Muscle layer of colon (tissue), 2 donors: ENCODE measurements at regions not wholly inside any gene's neighbourhood (a gene's known extent, or its start where the extent isn't known, plus 50 kb on each side); places are given as distances from the start of the nearest gene placed in this dataset.

ENCODE experiments used
- H3K27ac ChIP-seq: one replicate; pipeline ENCODE4 v1.7.0; 2013; ENCODE audit warnings: low read depth, mild to moderate bottlenecking, low read length, moderate library complexity
- H3K27me3 ChIP-seq, 2 donors: one replicate each; pipeline ENCODE4 v1.7.0; 2013; ENCODE audit warnings: low read length in 2 of 2, mild to moderate bottlenecking in 2 of 2; ENCODE audit not compliant: insufficient read depth in 2 of 2, control insufficient read depth in 1 of 2
- H3K36me3 ChIP-seq: one replicate; pipeline ENCODE4 v1.7.0; 2013; ENCODE audit warnings: mild to moderate bottlenecking, low read length; ENCODE audit not compliant: insufficient read depth
- H3K4me1 ChIP-seq: one replicate; pipeline ENCODE4 v1.7.0; 2013; ENCODE audit warnings: mild to moderate bottlenecking, low read length; ENCODE audit not compliant: insufficient read depth
- H3K4me3 ChIP-seq, 2 donors: one replicate each; pipeline ENCODE4 v1.7.0; 2013; ENCODE audit warnings: low read length in 2 of 2, low read depth in 1 of 2, mild to moderate bottlenecking in 1 of 2, moderate library complexity in 1 of 2
- H3K9ac ChIP-seq: one replicate; pipeline ENCODE4 v1.7.0; 2013; ENCODE audit warnings: low read length
- H3K9me3 ChIP-seq: one replicate; pipeline ENCODE4 v1.7.0; 2013; ENCODE audit warnings: mild to moderate bottlenecking, low read length
- donor health status: abdominal sarcoma.
- donor health status: Adenocarcinoma of cecum.

DNA sequence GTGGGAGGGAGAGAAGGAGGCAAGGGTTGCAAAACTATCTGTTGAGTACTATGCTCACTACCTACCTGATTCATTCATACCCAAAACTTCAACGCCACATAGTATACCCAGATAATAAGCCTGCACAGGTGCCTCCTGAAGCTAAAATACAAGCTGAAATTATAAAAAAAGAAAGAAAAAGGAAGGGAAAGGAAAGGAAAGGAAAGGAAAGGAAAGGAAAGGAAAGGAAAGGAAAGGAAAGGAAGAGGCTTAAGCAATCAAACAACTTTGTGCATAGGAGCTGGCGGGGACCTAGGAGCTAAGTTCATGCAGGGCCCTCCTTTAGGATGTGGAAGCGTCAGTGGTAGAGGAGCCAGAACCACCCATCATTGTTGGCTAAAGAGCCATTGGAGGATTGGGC lies 108.9 kb upstream of the SYNDIG1 start:
- Histone ChIP-seq H3K27ac (no peak overlapping the region), H3K36me3 (no peaks in the 10 kb centered on the region), H3K27me3 (no peaks in the 10 kb centered on the region)

DNA sequence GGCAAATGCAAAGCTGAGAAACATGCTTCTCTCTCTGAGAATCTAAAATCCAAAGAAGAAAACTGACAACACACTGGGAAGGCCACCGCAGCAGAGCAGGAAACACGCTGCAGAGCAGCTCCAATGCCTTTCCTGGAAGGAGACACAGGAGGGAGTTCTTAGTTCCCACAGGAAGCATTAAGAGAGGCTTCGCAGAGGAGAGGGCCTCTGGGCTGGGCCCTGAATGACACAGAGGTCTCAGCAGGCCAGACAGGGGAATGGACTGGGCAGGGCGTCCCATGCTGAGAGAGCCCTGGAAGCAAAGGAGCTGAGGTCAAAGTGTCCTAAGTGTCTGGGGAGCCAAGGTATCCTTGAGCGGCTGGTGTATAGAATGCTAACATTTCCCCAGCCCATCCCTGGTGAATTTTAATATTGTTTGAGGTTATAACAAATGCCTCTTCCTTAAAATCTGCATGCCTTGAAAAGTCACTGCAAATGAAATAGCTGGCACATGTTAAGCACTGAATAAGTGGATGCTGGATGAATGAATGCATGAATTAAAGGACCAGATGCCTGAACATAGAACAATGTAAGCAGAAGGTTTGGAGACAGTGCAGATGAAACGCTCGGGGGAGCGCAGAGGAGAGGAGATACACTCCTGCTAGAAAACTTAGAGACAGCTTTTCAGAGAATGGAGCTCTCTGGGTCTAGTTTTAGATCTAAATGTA lies 110.0 kb upstream of the SYNDIG1 start:
- Histone ChIP-seq H3K4me3 (no peak overlapping the region), H3K9me3 (peaks cover 3% of the 10 kb centered on the region), H3K9ac (no peak overlapping the region), H3K27ac (no peak overlapping the region), H3K4me1 (no peaks in the 10 kb centered on the region), H3K27me3 (no peaks in the 10 kb centered on the region), H3K36me3 (no peaks in the 10 kb centered on the region)

More for the DNA sequence above, 108.9 kb upstream of the SYNDIG1 start:
- Histone ChIP-seq H3K9ac (no peak overlapping the region), H3K4me3 (no peak overlapping the region), H3K4me1 (no peaks in the 10 kb centered on the region), H3K9me3 (peaks cover 3% of the 10 kb centered on the region)

DNA sequence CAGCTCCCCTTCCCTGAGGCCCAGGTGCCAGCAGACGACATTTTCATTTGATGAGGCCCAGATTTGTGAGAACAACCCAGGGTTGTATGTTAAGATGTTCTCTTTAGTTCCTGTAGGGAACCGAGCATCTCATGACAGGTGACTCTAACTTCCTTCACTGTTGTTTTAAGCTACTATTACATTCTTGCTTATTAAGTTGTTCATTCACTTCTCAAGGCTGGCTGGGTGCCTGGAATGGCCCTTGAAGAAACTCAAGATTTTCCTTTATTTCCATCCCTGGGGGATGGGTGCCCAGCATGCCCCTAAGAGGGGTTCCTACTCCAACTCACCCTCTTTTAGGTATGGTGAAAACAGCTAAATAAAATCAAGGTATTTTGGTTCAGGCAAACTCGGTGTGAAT lies 111.5 kb upstream of the SYNDIG1 start:
- Histone ChIP-seq H3K27me3 (no peaks in the 10 kb centered on the region), H3K9me3 (peaks cover 3% of the 10 kb centered on the region), H3K9ac (no peak overlapping the region), H3K4me3 (no peak overlapping the region), H3K36me3 (no peaks in the 10 kb centered on the region), H3K4me1 (no peaks in the 10 kb centered on the region), H3K27ac (no peak overlapping the region)

DNA sequence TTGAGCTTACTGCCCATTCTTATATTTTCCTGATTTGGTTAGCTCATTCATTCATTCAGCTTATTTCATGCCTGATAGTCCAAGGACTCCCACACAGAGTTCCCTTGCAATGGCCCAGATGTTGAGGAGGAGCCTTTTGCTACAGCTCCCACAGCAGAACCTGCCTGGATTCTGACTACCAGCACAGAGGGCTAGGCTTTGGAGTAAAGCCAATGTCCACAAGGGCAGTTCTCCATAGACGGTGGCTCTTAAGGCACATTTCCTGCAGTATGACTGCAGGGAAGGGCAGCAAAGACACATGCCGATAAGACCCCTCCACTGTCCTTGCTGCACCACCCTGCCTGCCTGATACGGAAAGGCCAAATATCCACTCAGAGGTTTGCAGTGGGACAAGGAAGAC lies 112.3 kb upstream of the SYNDIG1 start:
- H3K4me3 ChIP-seq, result no peak overlapping the region
- H3K9ac ChIP-seq, result no peak overlapping the region
- no peaks in the 10 kb centered on the region for H3K4me1 ChIP-seq
- H3K9me3 ChIP-seq, result peaks cover under 1% of the 10 kb centered on the region
- H3K27me3 ChIP-seq, result no peaks in the 10 kb centered on the region
- H3K36me3 ChIP-seq, result no peaks in the 10 kb centered on the region
- no peak overlapping the region for H3K27ac ChIP-seq

DNA sequence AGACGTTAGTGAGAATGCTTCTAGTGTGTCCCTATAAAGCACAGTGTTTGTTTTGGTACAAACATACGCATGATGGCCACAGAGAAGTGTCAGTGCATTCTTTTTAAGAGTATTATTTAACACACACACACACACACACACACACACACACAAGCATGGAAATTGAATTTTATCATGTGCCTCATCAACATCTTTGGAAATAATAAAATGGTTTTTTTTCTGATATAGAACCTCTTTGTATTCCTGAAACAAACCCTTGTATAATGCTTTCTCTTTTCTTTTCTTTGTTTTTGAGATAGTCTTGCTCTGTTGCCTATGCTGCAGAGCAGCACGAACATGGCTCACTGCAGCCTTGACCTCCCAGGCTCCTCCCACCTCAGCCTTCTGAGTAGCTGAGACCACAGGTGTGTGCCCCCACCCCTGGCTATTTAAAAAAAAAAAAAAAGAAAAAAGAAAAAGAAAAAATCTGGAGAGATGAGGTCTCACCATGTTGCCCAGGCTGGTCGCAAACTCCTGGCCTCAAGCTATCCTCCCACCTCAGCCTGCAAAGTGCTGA lies 116.2 kb upstream of the SYNDIG1 start:
- no peak overlapping the region for H3K9ac ChIP-seq
- no peaks in the 10 kb centered on the region for H3K4me1 ChIP-seq
- H3K27me3 ChIP-seq, result no peaks in the 10 kb centered on the region
- H3K36me3 ChIP-seq, result no peaks in the 10 kb centered on the region
- H3K9me3 ChIP-seq, result no peaks in the 10 kb centered on the region
- H3K4me3 ChIP-seq, result no peak overlapping the region
- H3K27ac ChIP-seq, result no peak overlapping the region

DNA sequence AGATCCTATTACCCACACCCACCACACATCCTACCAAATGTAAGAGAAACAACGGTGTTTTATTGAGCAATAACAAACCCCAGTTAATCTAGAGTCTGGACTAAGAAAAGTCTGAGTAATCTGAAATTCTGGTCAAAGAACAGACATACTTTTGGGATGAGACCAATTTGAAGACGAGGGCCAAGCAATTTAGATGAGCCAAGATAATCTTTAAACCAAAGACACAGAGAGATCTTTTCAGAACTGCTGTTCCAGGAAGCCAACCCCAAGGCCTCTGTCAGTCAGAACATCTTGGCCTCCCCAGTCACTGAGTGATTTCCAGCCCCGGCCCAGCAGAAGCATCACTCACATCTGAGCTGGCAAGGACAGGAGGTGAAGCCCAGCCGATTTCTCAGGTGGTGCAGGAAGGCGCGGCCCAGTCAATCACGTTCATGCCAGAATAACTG lies 118.5 kb upstream of the SYNDIG1 start:
- no peak overlapping the region for H3K9ac ChIP-seq
- no peaks in the 10 kb centered on the region for H3K4me1 ChIP-seq
- H3K4me3 ChIP-seq, result no peak overlapping the region
- no peaks in the 10 kb centered on the region for H3K27me3 ChIP-seq
- H3K27ac ChIP-seq, result no peak overlapping the region
- H3K36me3 ChIP-seq, result no peaks in the 10 kb centered on the region
- H3K9me3 ChIP-seq, result no peaks in the 10 kb centered on the region

DNA sequence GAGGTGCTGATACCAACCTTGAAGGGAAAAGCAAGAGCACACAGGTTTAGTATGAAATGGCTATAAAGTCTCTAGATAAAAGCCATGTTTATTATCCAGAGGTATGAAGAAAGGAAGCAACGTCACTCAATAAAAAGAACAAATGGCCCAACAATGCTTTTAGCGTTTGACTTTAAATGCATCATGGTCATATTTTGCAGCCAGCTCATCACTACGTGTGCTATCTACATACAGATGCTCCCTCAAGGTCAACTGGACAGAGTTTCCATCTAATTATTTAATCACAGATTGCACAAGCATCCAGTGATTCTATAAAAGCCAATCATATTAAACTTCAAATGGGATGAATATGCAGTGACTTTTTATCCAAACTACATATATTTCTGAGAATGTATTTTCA lies 127.6 kb upstream of the SYNDIG1 start:
- Histone ChIP-seq H3K9ac (no peak overlapping the region), H3K4me3 (no peak overlapping the region), H3K27ac (no peak overlapping the region), H3K9me3 (no peaks in the 10 kb centered on the region), H3K27me3 (no peaks in the 10 kb centered on the region), H3K4me1 (no peaks in the 10 kb centered on the region), H3K36me3 (no peaks in the 10 kb centered on the region)

DNA sequence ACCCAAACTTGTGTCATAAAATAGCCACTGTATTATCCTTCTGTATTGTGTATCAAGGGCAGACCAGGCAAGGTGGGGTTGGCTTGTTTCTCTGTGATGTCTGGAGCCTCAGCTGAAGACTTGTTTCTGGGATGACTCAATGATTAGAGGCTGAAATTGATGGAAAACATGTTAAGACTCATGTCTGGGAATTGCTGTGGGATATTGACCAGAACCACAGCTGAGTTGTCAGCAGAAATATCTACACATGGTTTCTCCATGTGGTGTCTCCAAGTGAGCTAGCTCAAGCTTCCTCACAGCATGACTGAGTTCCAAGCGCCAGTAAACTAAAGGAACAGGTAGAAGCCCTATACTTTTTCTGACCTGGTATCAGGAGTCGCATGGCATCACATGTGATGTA lies 128.5 kb upstream of the SYNDIG1 start:
- H3K27ac ChIP-seq, result no peak overlapping the region

DNA sequence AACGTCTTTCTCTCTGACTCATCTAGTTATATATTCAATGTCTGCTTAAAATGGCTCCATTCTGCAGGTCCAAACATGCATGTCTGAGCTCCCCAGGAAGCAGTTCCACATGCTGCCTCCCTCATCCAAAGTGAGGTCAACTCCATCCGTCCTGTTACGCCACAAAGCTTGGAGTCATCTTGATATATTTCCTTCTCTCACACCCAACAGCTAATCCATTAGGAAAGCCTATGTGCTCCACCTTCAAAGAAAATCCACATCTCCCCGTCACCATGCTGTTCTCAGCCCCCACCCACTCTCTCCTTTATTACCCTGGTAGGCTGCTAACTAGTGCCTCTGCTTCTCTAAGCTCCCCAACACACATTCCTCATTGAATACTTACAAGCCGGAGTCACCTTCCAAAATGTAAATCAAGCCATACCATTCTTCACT lies 130.2 kb upstream of the SYNDIG1 start:
- Histone ChIP-seq H3K36me3 (no peaks in the 10 kb centered on the region), H3K4me1 (no peaks in the 10 kb centered on the region), H3K27me3 (no peaks in the 10 kb centered on the region), H3K27ac (no peak overlapping the region), H3K9me3 (no peaks in the 10 kb centered on the region), H3K4me3 (no peak overlapping the region), H3K9ac (no peak overlapping the region)

More for the DNA sequence above, 128.5 kb upstream of the SYNDIG1 start:
- H3K4me3 ChIP-seq, result no peak overlapping the region
- H3K27me3 ChIP-seq, result no peaks in the 10 kb centered on the region
- no peak overlapping the region for H3K9ac ChIP-seq
- H3K4me1 ChIP-seq, result no peaks in the 10 kb centered on the region
- no peaks in the 10 kb centered on the region for H3K36me3 ChIP-seq
- H3K9me3 ChIP-seq, result no peaks in the 10 kb centered on the region

DNA sequence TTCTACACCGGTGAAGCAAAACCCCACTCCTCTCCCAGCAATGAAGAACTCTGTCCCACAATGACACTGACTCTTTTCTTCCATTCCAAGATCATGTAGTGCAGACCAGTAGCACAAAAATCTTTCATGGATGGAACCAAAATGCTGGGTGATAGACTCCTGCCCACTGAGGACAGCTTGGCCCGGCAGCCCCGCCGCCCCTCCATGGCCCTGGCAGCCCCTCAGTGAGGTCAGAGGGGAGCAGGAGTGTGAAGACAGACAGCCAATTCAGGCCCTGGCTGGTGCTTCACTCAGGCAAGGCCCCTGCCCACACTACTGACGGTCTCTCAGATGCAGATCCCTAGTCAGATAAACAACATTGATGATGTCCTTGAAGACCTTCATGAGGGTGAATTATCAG lies 131.9 kb upstream of the SYNDIG1 start:
- no peaks in the 10 kb centered on the region for H3K9me3 ChIP-seq
- no peaks in the 10 kb centered on the region for H3K4me1 ChIP-seq
- no peak overlapping the region for H3K9ac ChIP-seq
- H3K27me3 ChIP-seq, result no peaks in the 10 kb centered on the region
- H3K27ac ChIP-seq, result no peak overlapping the region
- no peaks in the 10 kb centered on the region for H3K36me3 ChIP-seq
- H3K4me3 ChIP-seq, result no peak overlapping the region

DNA sequence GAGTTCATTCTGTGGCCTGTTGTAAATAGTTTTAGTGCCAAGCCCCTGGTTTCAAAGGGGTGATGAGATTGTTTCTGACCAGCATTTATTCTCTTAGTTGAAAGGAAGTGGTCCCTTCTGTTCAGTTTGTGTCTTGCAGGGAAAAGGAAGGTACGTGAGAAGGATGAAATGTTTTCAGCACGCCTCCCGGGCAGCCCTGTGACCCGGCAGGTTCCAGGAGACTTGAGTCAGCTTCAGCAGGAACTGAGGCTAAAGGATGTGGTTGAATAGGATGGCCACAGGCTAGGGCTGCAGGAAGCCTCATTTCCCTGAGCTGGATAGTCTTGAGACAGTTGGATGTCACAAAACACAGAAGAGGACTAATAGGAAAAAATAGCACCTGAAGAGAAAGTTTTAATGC lies 132.4 kb upstream of the SYNDIG1 start:
- Histone ChIP-seq H3K4me1 (no peaks in the 10 kb centered on the region), H3K4me3 (no peak overlapping the region), H3K9me3 (no peaks in the 10 kb centered on the region), H3K27ac (no peak overlapping the region), H3K36me3 (no peaks in the 10 kb centered on the region), H3K9ac (no peak overlapping the region), H3K27me3 (no peaks in the 10 kb centered on the region)

DNA sequence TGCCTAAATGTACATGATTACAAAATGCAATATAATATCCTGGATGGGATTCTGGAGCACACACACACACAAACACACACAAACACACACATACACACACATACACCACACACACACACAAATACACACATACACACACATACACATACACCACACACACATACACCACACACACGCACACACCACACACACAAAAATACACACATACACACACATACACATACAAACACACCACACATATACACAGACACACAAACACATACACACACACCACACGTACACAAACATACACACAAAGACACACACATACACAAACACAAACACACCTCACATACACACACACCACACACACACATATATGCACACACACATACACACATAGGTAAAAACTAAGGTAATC lies 134.6 kb upstream of the SYNDIG1 start:
- H3K4me3 ChIP-seq, result no peak overlapping the region
- no peaks in the 10 kb centered on the region for H3K27me3 ChIP-seq
- no peaks in the 10 kb centered on the region for H3K9me3 ChIP-seq
- no peak overlapping the region for H3K27ac ChIP-seq
- no peaks in the 10 kb centered on the region for H3K36me3 ChIP-seq
- H3K9ac ChIP-seq, result no peak overlapping the region
- no peaks in the 10 kb centered on the region for H3K4me1 ChIP-seq
